ENCODE measurements at regions not wholly inside any gene's neighbourhood (a gene's known extent, or its start where the extent isn't known, plus 50 kb on each side); places are given as distances from the start of the nearest gene placed in this dataset.
"Not testable (repeated sequence)": the region's sequence is repeated elsewhere in the genome, so short reads cannot be mapped to it uniquely, and the experiment has no call there.

DNA sequence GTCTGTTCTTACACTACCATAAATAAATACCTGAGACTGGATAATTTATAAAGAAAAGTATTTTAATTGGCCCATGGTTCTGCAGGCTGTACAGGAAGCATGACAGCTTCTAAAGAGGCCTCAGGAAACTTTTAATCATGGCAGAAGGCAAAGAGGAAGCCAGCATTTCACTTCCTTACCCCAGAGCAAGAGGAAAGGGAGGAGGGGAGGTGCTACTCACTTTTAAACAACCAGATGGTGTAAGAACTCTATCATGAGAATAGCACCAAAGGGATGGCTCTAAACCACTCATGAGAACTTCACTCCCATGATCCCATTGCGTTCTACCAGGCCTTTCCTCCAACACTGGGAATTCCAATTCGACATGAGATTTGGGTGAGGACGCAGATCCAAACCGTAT is 344.4 kb upstream of the SLC39A10 start:
- no peak for DNase-seq (ENCODE audit: low read depth in 2 of 2)

DNA sequence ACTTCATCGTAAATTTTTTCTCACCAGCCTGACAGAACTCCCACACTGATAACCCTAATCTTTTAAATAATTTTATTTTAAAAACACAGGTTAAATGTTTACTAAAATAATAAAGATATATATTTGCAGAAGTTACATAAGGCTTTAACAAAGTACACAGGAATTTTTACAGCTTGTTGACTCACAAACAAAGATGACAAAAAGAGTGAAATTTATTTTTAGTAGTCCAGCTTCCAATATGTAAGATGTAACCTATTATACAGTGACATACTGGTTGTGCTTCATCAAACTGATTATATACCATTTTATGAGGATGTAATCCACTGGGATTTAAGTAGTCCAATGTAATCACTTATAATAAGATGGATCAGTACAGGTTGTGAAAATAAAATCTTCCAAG is 348.9 kb upstream of the SLC39A10 start:
- no peak for DNase-seq (ENCODE audit: low read depth in 2 of 2)

DNA sequence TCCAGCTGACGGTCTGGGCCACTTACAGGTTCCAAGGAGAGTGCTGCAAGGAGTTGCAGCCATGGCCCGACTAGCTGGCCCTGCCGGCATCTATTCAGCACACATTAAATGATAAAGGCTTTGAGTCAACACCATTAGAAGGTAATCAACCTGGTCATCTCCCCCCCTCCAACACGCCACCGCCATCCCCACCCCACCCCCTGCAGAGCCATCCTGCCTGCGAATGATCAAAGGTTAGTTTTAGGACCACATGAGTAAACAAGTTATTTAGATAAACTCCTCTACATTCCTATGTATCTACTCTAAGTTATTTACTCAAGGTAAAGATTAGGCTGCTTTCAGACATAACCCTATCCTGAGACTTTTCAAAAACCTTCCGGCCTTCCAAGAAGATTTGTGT is 349.3 kb upstream of the SLC39A10 start:
- no peak for DNase-seq (ENCODE audit: low read depth in 2 of 2)

DNA sequence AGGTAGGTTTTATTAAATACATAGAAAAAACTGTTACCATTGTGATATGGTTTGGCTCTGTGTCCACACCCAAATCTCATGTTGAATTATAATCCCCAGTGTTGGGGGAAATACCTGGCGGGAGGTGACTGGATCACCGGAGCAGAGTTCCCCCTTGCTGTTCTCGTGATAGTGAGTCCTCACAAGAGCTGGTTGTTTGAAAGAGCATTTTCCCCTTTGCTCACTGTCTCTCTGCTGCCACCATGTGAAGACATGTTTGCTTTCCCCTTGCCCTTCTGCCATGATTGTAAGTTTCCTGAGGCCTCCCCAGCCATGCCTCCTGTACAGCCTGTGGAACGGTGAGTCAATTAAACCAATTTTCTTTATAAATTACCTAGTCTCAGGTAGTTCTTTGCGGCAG is 352.7 kb upstream of the SLC39A10 start:
- no peak for DNase-seq (ENCODE audit: low read depth in 2 of 2)

DNA sequence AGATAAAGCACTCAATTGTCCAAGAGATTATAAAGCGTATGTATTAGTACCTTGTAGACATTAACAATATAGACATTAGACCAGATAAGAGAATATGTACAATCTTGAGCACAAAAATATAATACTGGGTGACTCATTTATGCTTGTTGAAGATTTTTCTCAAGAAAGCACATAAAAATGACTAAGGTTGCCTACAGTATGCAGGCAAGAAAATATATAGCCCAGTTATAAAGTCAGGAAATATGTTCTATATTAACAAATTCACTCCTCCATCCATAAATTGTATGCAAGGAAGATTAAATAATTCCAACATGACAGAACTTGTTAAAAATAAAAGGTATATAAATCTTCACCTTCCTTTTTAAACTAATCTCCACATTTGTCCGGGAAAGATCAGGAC is 356.4 kb upstream of the SLC39A10 start:
- DNase-seq (ENCODE audit: low read depth in 2 of 2) = no peak

DNA sequence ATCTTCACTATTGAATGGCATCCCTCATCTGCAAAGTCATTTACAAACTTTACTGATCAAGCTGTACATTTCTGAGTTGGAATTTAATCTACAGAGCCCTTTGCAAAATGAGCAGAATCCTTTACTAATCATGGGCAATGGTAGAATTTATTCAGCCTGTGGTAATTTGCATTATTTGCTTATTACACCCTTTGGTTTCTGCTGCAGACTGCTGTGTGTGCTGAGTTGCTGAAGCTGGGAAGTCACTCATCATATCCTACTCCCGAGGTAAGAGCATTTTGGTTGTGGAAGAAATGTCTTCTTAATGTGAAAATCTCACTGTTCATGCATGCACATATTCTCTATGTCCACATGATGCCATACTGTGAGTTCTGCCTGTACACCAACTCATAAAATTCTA is 357.4 kb upstream of the SLC39A10 start:
- no peak for DNase-seq (ENCODE audit: low read depth in 2 of 2)

DNA sequence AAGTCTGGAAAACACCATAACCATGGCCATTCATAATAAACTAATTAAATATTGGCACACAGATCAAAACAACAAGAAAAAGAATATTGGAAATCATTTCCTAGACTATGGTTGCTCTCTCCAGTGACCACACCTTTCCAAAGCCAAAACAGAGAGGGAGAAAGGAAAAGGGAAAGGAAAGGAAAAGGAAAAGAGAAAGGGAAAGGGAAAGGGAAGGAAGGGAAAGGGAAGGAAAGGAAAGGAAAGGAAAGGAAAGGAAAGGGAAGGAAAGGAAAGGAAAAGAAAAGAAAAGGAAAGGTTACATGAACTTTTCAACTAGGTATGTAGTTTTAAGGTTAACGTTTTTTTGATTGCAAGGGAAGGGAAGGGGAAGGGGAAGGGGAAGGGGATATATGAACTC is 360.5 kb upstream of the SLC39A10 start:
- no peak for DNase-seq (ENCODE audit: low read depth in 2 of 2)

DNA sequence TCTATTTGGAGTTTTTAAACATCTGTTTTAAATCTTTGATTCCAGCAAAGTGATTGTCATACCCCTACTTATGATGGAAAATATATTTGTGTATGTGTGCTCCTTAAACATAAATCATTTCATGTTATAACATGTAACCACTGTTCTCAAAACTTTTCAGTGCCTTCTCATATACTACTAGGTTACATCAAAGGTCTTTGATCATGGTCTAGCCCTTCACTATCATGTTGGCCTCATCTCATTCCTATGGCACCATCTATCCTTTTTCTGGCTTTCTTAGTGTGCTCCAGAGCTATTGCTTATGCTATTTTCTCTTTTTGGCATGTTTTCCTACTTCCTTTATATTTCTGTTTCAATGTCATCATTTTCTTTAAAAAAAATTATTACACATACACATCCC is 367.9 kb upstream of the SLC39A10 start:
- DNase-seq (ENCODE audit: low read depth in 2 of 2) = no peak

DNA sequence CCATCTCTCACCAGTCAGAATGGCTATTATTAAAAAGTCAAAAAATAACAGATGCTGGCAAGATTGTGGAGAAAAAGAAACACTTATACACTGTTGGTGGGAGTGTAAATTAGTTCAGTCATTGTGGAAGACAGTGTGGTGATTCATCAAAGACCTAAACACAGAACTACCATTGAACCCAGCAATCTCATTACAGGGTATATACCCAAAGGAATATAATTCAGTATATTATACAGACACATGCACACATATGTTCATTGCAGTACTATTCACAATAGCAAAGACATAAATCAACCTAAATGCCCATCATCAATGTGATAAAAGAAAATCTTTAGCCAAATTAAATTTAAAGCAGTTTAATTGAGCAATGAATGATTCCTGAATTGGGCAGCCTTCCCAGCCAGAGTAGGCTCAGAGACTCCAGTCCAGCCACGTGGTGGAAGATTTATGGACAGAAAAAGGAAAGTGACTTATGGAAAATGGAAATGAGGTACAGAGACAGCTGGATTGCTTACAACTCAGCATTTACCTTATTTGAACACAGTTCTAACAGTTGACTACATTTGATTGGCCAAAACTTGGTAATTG is 377.1 kb upstream of the SLC39A10 start:
- no peak for DNase-seq (ENCODE audit: low read depth in 2 of 2)

DNA sequence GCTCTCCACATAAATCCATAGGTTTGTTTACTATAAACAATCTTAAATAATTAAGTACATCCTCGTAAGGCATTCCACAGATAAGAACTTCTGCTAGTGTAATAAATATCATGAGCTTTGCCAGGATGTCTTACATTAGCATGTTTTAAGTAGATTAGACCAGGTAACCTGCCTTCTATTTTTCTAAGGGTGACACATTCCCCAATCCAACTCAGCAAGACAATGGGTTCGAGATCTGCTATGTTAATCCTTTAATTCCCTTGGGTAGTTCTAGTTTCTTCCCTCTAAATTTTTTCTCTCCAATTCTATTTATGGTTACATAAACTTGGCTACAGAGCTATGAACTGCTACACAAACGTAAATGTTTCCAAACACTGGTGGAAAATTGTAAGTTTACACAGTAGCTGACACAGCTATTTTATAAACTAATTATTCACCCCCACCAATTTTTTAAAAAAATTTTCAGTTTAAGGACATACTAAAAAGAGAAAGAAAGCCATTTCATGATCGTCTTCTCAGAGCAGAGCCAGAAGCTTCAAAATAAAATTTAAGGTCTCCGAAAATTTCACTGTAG is 386.5 kb upstream of the SLC39A10 start:
- DNase-seq (ENCODE audit: low read depth in 2 of 2) = no peak

DNA sequence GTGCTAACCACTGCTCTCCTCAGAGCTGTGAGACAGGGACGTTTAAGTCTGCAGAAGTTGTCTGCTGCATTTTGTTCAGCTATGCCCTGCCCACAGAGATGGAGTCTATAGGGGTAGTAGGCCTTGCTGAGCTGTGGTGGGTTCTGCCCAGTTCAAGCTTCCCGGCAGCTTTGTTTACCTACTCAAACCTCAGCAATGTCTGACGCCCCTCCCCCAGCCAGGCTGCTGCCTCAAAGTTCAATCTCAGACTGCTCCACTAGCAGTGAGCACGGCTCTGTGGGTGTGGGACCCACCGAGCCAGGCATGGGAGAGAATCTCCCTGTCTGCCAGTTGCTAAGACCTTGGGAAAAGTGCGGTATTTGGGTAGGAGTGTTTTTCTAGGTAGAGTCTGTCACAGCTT is 387.8 kb upstream of the SLC39A10 start:
- DNase-seq (ENCODE audit: low read depth in 2 of 2) = no peak

DNA sequence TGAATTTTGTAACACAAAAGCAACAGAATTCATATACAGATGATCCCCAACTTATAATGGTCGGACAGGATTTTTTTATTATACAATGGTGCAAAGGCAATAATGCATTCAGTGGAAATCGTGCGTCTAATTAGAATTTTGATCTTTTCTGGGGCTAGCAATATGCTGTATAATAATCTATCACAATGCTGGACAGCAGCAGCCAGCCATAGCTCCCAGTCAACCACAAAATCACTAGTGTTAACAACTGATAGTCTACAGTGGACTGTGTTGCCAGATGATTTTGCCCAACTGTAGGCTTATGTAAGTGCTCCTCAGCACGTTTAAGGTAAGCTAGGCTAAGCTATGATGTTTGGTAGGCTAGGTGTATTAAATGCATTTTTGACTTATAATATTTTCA is 399.0 kb upstream of the SLC39A10 start:
- no peak for DNase-seq (ENCODE audit: low read depth in 2 of 2)

DNA sequence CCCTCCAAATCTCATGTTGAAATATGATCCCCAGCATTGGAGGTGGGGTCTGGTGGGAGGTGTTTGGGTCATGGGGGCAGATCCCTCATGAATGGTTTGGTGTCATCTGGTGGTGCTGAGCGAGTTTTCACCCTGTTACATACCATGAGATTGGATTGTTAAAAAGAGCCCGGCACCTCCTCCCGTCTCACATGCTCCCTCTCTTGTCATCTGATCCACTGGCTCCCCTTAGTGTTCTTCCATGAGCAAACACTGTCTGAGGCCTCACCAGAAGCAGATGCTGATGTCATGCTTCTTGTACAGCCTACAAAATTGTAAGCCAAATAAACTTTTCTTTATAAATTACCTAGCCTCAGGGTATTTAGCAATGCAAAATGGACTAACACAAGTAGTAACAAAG is 405.0 kb upstream of the SLC39A10 start:
- no peak for DNase-seq (ENCODE audit: low read depth in 2 of 2)

DNA sequence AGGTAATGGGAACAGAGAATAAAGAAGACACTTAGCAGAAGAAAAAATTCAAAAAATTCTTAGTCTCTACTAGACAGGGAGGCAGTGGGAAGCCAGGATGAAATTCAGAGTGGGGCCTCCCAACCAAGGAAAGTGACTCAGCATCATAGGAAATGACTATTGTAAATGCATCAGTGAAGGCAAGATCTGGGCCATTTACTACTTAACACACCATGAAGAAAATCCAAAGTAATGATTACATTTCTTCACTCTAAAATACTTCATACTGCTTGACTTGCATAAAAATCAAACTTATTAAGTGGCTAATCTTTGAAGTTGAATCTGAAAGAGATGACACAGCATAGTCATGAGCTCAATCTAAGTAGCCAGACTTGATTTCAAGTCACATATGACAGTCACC is 405.8 kb upstream of the SLC39A10 start:
- no peak for DNase-seq (ENCODE audit: low read depth in 2 of 2)

DNA sequence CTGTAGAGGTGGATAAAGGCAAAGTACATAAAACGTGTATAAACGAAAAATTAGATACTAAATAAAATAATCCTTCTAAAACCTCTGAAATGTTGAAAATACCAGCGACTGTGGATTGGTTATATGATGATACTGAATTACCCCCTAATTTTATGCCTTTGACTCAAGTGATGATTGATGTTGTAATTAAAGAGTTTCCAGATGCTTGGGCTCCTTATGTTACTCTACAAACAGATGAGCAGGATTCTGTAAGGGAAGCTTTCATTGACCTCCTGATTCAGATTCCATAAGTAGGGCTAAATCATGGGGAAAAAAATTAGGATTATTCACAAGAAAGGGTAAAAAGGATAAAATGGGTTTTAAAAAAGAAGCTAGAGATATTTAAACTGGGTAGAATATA is 418.2 kb upstream of the SLC39A10 start:
- DNase-seq (ENCODE audit: low read depth in 2 of 2) = no peak

DNA sequence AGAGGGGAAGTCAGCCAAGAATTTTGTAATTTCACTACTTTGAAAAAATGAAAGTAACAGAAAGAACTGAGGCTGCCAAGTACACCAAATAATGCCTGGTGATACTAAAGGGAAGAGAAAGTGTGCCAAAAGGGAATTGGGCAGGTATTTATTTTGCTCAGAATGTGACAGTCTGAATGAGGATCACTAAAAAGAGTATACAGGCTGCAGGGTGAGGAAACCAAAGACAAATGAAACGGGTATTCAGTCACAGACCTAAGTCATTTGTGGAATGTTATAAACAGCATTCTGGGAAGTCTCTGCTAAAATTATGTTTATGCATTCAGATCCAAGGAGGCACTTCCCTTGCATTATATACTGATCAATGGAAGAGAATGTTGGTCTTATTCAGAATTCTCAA is 418.6 kb upstream of the SLC39A10 start:
- no peak for DNase-seq (ENCODE audit: low read depth in 2 of 2)

DNA sequence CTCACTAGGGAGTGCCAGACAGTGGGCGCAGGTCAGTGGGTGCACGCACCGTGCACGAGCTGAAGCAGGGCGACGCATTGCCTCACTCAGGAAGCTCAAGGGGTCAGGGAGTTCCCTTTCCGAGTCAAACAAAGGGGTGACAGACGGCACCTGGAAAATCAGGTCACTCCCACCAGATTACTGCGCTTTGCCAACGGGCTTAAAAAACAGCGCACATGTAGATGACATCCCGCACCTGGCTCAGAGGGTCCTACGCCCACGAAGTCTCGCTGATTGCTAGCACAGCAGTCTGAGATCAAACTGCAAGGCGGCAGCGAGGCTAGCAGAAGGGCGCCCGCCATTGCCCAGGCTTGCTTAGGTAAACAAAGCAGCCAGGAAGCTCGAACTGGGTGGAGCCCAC is 428.5 kb upstream of the SLC39A10 start:
- DNase-seq (ENCODE audit: low read depth in 2 of 2) = not testable (repeated sequence)

DNA sequence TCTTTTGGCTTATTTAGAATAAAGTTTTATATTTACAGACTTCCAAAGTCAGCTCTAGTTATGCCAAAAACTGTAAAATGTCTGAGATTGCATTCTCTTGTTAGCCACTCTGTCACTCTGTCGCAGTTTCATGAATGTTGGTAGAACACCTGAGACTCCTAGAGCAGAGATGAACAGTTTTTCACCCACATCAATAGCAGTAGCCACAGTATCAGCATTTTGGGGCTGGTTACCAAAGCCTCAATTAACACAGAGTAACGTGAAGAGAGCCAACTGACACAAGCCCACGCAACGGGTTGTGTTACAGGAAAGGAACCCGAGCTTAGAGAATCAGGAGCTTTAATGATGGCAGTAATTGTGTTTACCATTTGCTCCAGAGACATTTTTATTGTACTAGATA is 443.0 kb upstream of the SLC39A10 start:
- no peak for DNase-seq (ENCODE audit: low read depth in 2 of 2)

DNA sequence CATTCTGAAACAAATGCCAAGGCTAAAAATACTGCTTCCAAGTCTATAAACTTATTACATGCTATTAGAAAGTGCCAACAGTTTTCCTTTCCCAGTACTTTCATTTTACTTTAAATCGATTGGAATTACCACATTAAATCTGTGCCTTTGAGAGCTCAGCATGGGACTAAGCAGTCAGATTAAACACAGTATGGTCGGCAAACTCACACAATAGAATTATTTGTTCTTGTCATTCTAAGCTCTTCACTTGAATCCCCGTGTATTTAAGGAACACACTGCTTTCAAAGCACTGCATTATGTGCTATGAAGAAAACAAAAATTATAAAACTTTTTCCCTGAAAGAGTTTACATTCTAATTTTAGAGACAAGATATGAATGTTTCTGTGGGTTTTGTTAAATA is 444.4 kb upstream of the SLC39A10 start:
- no peak for DNase-seq (ENCODE audit: low read depth in 2 of 2)

DNA sequence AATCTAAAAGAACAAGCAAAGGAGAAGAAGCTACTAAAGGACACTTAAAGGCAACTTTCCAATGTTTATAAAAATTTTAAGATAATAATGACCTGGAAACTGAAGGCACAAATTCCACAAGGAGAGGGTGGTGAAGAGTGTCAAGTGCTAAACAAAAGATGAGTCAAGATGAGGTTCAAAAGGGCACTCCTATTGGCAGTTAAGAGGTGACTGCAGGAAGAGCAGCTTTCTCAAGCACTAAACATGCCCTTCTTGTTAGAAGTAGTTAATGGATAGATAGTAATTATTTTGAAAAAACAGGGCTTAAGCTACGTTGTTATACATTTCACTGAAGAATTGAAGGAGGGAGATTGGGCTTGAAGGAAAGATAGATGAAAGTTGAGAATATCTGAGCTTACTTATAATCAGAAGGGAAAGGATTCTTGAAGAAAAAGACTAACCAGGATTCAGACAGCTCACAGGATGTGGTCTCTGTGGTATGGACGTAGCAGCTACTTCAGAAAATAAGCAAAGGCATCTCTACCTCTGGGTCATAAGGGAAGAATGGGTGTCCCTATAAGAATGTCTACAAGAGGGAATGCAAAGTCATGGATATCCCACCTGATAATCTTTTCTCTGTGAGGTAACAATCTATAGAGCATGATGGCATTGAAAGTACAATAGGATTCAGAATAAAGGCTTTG is 454.7 kb upstream of the SLC39A10 start:
- no peak for DNase-seq (ENCODE audit: low read depth in 2 of 2)

DNA sequence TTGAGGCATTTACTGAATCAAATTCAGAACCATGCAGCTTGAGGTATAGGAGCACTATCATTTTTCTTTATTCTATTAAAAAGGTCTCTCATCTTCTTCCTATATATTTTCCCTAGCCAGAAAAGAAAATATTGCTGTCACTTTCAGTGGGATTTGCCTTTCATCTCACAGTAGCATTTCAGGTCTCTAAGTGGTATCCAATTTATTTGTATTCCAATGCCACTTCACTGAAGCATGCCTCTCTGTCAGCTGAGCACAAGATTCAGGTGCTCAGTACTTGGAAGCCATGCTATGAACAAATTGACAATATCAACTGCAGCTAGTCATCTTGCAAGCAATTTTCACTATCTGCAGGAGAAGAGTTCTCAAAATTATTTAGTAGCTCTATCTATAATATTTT is 457.2 kb upstream of the SLC39A10 start:
- DNase-seq (ENCODE audit: low read depth in 2 of 2) = no peak

DNA sequence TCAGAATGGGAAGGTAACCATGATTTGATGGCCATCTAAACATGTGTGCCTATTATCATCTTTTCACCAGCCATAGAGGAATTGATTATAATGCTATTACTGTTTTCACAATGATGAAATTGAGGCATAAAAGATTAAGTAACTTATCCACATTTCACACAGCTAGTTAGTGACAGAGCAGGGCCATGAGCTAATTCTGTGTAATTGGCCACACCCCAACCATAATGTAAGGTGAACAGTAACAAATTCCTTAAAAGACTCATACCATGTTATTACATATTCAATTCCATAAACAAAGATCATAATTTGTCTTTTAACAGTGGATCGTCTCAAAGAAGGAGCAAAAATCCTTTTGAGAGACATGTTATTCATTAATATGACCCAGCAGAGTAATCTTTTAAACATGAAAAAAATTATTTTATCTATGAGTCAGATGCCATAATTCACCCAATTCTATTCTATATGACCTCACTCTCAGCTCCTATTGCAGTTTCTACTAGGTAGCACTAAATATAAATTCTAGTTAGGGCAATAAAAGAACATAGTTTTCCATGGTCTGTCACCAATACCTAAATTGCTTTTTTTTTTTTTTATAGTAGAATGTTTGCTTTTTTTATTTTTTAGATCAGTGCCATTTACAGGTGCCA is 475.8 kb upstream of the SLC39A10 start:
- DNase-seq (ENCODE audit: low read depth in 2 of 2) = no peak

DNA sequence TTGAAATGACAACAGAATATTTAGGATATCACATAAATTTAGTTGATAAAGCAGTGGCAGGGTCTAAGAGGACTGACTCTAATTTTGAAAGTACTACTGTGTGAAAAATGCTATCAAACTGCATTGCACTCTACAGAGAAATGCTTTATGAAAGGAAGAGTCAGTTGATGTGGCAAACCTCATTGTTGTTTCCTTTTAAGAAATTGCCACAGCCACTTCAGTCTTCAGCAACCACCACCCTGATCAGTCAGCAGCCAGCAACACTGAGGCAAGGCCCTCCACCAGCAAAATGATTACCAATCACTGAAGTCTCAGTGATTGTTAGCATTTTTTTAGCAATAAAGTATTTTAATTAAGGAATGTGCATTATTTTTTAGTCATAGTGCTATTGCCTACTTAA is 488.7 kb upstream of the SLC39A10 start:
- no peak for DNase-seq (ENCODE audit: low read depth in 2 of 2)
